Uterus (tissue), 2 donors: ENCODE measurements at regions not wholly inside any gene's neighbourhood (a gene's known extent, or its start where the extent isn't known, plus 50 kb on each side); places are given as distances from the start of the nearest gene placed in this dataset.

Source experiments
- CTCF ChIP-seq, 4 experiments: fragments of 200-600 bp in 2 of 4; fragments of 450-650 bp in 2 of 4; sonication (generic) in 2 of 4; IDR thresholded peaks; one replicate each; pipeline ENCODE4 v1.5.1; 2016 to 2019; ENCODE audit warnings: antibody characterized with exemption in 4 of 4, mild to moderate bottlenecking in 2 of 4, moderate library complexity in 1 of 4
- POLR2A ChIP-seq, 2 donors: fragments of 450-650 bp; IDR thresholded peaks; one replicate each; pipeline ENCODE4 v1.6.1; 2016; ENCODE audit warnings: antibody characterized with exemption in 2 of 2, mild to moderate bottlenecking in 1 of 2, moderate library complexity in 1 of 2

DNA sequence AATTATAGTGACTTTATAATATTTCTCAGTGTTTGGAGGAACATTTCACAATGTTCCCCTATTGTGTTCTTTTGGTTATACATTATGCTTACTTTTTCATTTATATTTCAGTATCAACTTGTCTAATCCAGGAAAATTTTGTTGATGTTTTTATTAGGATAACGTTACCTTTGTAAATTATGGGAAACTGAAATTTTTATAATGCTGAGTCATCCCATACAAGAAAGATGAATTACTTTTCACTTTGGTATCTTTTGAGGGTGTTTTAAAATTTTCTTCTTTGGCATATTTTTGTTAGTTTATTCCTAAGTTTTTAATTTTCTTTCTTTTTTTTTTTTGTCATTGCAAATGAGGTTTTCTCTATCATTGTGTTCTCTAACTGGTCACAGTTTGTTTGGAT lies 542.7 kb downstream of the SLC16A7 start:
- TF ChIP-seq CTCF (IDR thresholded peaks at IDR 0.05) (no peak), POLR2A (IDR thresholded peaks at IDR 0.05) (no peak)
